ENCODE measurements at regions not wholly inside any gene's neighbourhood (a gene's known extent, or its start where the extent isn't known, plus 50 kb on each side); places are given as distances from the start of the nearest gene placed in this dataset.

DNA sequence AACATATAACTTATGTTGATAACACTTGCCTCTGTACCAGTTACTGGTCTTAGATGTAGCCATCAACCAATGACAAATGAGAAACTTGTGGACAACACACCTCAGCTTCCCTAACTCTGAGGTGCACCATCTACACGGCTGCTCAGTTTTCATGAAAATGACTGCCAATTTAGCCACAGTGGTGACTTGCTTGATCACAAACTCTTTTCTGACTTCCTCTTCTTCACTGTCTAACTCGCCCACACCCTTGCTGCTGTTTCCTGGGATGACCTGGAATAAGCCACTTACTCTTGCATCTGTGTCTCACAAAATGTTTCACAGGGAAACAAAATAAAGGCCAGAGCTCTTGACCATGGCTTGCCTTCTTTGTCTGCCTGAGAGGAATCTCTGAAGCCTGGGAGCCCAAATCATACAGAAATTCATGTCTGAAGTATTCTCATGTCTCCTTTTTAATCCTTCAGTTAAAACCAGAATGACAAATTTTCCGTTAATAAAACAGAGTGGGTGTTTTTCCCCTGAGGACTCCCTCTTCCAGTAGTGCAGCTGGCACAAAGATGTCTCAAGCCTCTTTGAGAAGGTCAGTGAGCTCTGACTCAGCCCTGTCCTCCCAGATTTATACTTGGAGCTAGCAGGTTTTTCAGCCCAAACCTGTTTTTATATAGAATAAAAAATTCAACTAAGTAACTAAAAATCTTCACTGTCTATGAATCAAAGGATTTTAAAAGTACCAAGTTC is 126.5 kb upstream of the PAM start:
- no peak overlapping the region for H3K27ac ChIP-seq (ENCODE audit: insufficient read depth, low read depth, low read length)
- no peak overlapping the region for H2AFZ ChIP-seq (ENCODE audit: low read depth, low read length)
- H3K9me1 ChIP-seq (replicated peaks; ENCODE audit: control insufficient read depth, extremely low read depth, insufficient read depth, low read length), result no peaks in the 10 kb centered on the region
- H3K9me3 ChIP-seq (replicated peaks; ENCODE audit: control insufficient read depth, insufficient read depth, low read length), result no peaks in the 10 kb centered on the region
- ChIA-PET CTCF (no interaction called here), POLR2A (no interaction called here)
- no peaks in the 10 kb centered on the region for H3K36me3 ChIP-seq (ENCODE audit: control insufficient read depth in 2 of 2, extremely low read depth in 1 of 2, insufficient read depth in 2 of 2, low read length in 2 of 2)
- H3K27me3 ChIP-seq (ENCODE audit: control insufficient read depth in 2 of 2, insufficient read depth in 2 of 2, low read length in 2 of 2), result peaks cover 0 to 4% of the 10 kb centered on the region in 2 experiments
- DNase-seq (ENCODE audit: low read depth, low spot score) (no peak), FAIRE-seq (no peak)
- H3K4me2 ChIP-seq (ENCODE audit: insufficient read depth, low read length), result no peak overlapping the region
- dilution Hi-C loops (cut with MboI; ENCODE audit: extremely low pct_ligation_motif_present, low sequenced_read_pairs) (no loop called here), intact Hi-C loops (cut with micrococcal nuclease) (no loop called here)
- H3K9ac ChIP-seq (replicated peaks; ENCODE audit: extremely low read depth, insufficient read depth, low read length), result no peak overlapping the region
- no peak overlapping the region for H3K4me3 ChIP-seq (replicated peaks in 1 of 3; ENCODE audit: insufficient read depth in 1 of 3, low read depth in 1 of 3, low read length in 3 of 3)
- peaks cover 2% of the 10 kb centered on the region for H3K4me1 ChIP-seq (ENCODE audit: control insufficient read depth, extremely low read depth, insufficient read depth, low read length)
- BruUV-seq (replicated peaks), result no TSS peak
- no peaks in the 10 kb centered on the region for H3K79me2 ChIP-seq (ENCODE audit: control insufficient read depth, insufficient read depth, low read length)
- no peaks in the 10 kb centered on the region for H4K20me1 ChIP-seq (replicated peaks; ENCODE audit: control insufficient read depth, extremely low read depth, insufficient read depth, low read length)
- TF ChIP-seq, protein P1, sequence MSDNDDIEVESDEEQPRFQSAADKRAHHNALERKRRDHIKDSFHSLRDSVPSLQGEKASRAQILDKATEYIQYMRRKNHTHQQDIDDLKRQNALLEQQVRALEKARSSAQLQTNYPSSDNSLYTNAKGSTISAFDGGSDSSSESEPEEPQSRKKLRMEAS (IDR thresholded peaks at IDR 0.05; ENCODE audit: insufficient read depth, insufficient read length), result no peak
- TF ChIP-seq EZH2 (IDR thresholded peaks at IDR 0.05; ENCODE audit: borderline replicate concordance, low read depth, low read length, severe bottlenecking) (no peak), POLR2A (IDR thresholded peaks at IDR 0.05; ENCODE audit: low read depth, low read length) (no peak)

- dilution Hi-C loops (cut with MboI; ENCODE audit: extremely low pct_ligation_motif_present, low sequenced_read_pairs), result no loop called here
- Histone ChIP-seq H3K4me3 (replicated peaks in 1 of 3; ENCODE audit: insufficient read depth in 1 of 3, low read depth in 1 of 3, low read length in 3 of 3) (no peak overlapping the region), H3K9me3 (replicated peaks; ENCODE audit: control insufficient read depth, insufficient read depth, low read length) (no peaks in the 10 kb centered on the region), H3K9ac (replicated peaks; ENCODE audit: extremely low read depth, insufficient read depth, low read length) (no peak overlapping the region), H3K36me3 (ENCODE audit: control insufficient read depth in 2 of 2, extremely low read depth in 1 of 2, insufficient read depth in 2 of 2, low read length in 2 of 2) (no peaks in the 10 kb centered on the region), H3K27ac (ENCODE audit: insufficient read depth, low read depth, low read length) (no peak overlapping the region), H3K79me2 (ENCODE audit: control insufficient read depth, insufficient read depth, low read length) (no peaks in the 10 kb centered on the region), H3K4me1 (ENCODE audit: control insufficient read depth, extremely low read depth, insufficient read depth, low read length) (peaks cover 2% of the 10 kb centered on the region), H3K9me1 (replicated peaks; ENCODE audit: control insufficient read depth, extremely low read depth, insufficient read depth, low read length) (no peaks in the 10 kb centered on the region), H2AFZ (ENCODE audit: low read depth, low read length) (no peak overlapping the region), H3K4me2 (ENCODE audit: insufficient read depth, low read length) (no peak overlapping the region), H4K20me1 (replicated peaks; ENCODE audit: control insufficient read depth, extremely low read depth, insufficient read depth, low read length) (no peaks in the 10 kb centered on the region), H3K27me3 (ENCODE audit: control insufficient read depth in 2 of 2, insufficient read depth in 2 of 2, low read length in 2 of 2) (no peaks in the 10 kb centered on the region)
- FAIRE-seq, result no peak
- intact Hi-C loops (cut with micrococcal nuclease), result no loop called here
- CTCF ChIA-PET, result no interaction called here
- BruUV-seq (replicated peaks), result no TSS peak
- TF ChIP-seq, protein P1 (IDR thresholded peaks at IDR 0.05; ENCODE audit: insufficient read depth, insufficient read length), result no peak
- TF ChIP-seq CTCF (IDR thresholded peaks at IDR 0.05; ENCODE audit: extremely low read depth in 1 of 2, insufficient read depth in 1 of 2, low read depth in 1 of 2, low read length in 2 of 2) (no peak), GATA2 (IDR thresholded peaks at IDR 0.05; ENCODE audit: insufficient read depth, insufficient read length, low read depth, low read length) (no peak), EZH2 (IDR thresholded peaks at IDR 0.05; ENCODE audit: borderline replicate concordance, low read depth, low read length, severe bottlenecking) (no peak), JUN (IDR thresholded peaks at IDR 0.05; ENCODE audit: borderline replicate concordance, insufficient read depth, insufficient read length, low read depth) (no peak), FOS (IDR thresholded peaks at IDR 0.05; ENCODE audit: borderline replicate concordance, insufficient read depth, low read length) (no peak), POLR2AphosphoS5 (IDR thresholded peaks at IDR 0.05; ENCODE audit: insufficient read depth, low read depth, low read length) (no peak), MYC (IDR thresholded peaks at IDR 0.05; ENCODE audit: low read depth, low read length) (no peak), POLR2A (IDR thresholded peaks at IDR 0.05; ENCODE audit: low read depth, low read length) (no peak)
- DNase-seq (ENCODE audit: low read depth, low spot score), result no peak
- POLR2A ChIA-PET, result no interaction called here
Measured at GRCh38 chr5:102629827-102630605, 125.1 kb upstream of the PAM start.
